Superior temporal gyrus (tissue), 1 donor: ENCODE measurements at regions not wholly inside any gene's neighbourhood (a gene's known extent, or its start where the extent isn't known, plus 50 kb on each side); places are given as distances from the start of the nearest gene placed in this dataset.

ENCODE experiments used
- DNase-seq: peaks from one replicate; pipeline ENCODE4 v3.0.0-alpha.2; 2016; ENCODE audit errors: extremely low spot score

- DNase-seq = no peak
Measured at GRCh38 chr16:26281381-26282110, 589.8 kb downstream of the HS3ST4 start.

- DNase-seq = no peak
Measured at GRCh38 chr16:26295625-26296304, 604.0 kb downstream of the HS3ST4 start.

DNA sequence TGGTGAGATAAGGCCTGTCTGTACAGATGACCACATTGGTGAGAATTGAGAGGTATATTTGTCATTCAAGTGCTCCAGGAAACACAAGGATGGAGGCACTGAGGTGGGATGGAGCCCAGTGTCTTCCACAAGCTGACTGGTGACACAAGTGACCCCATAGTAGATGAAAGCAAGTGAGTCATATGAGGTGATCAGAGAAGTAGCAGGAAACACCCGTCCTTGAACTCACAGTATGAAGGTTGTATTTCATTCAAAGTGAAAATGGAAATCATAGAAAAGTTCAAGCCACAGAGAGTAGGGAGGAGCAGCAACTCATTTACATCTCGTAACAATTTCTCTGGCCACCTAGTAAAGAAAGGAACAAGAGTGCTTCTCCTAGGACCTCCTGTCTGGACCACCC, 609.8 kb downstream of the HS3ST4 start:
- DNase-seq = no peak

DNA sequence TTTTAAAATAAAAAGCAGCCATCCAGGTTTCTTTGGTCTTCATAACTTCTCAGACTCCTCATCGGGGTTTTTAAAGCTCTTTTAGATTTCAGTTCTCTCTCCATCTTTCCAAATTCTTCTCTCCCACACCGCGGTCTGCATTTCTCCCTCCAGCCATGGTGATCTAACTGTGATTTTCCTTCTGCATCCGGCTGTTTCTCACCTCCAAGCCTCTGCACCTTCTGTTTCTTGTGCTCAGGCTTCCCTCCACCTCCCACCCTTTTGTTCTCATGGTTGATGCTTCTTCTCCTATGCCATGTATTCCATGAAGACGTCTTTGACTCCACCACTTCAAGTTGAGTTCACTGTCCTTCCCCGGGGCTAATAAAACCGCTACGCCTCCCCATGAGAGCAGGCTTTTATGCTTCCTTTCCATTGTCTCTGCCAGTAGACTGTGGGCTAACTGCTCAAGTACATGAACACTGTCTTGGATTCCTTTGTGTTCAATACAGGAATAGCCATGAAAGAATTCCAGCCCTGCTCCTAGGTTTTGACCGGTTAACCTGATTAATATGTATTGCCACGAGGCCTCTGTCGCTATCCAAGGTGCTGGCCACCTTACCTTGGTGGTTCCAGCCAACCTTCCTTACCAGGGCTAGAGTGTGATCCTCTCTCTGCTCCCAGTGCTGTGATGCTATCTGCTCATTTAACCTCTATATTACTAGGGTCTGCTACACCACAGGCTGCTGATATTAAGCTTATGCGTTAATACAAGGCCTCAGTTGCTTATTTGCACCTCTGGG, 625.1 kb downstream of the HS3ST4 start:
- DNase-seq = peak; percentile 54

- peak; percentile 42 for DNase-seq
Measured at GRCh38 chr16:26317885-26318284, 626.1 kb downstream of the HS3ST4 start.

- DNase-seq = no peak
Measured at GRCh38 chr16:26330654-26331053, 638.9 kb downstream of the HS3ST4 start.

DNA sequence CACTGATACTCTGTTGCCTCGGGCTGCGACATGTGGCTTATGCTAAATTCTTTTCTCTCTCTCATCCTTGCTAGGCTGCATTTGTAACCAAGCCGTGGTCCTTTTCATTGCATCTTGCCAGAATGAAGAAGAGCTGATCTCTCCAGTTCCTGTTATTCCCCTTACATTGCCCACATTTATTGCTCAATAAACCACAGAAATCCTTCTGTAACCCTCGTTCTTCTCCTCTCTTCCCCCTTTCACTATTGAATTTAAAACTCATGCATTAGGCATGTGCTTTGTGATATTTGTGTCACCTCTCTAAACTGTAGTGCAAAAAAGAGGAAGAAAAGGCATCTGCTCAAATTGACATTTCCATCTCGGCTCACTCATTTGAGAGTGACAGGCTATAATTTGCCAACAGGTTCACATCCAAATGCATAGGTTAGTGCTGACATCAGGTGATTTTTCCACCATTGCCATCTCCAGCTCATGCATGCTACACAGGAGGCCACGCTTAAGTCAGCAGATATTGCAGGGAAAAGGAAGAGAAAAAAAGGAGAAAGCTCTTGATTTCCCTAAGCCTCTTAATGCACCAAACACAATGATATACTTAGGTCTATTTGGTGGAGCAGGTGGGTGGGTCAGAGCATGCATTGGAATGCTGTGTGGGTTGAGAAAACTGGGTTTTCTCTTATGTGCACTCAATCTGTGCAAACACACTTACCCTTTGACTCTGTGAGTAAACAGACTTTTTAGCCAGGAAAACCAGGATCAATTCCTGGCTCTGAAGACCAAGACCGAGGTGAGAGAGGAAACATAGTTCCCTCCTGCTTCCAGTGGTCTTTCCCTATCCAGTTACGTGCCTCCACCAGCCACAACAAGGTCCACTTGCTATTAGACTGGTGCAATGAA, 642.7 kb downstream of the HS3ST4 start:
- peak; percentile 51 for DNase-seq

- DNase-seq = no peak
Measured at GRCh38 chr16:26335236-26335853, 643.6 kb downstream of the HS3ST4 start.

GRCh38 chr16:26342621-26343020, 650.9 kb downstream of the HS3ST4 start:
- no peak for DNase-seq

GRCh38 chr16:26344240-26344776, 652.5 kb downstream of the HS3ST4 start:
- DNase-seq = no peak

GRCh38 chr16:26344976-26345375, 653.2 kb downstream of the HS3ST4 start:
- DNase-seq = peak; percentile 23

DNA sequence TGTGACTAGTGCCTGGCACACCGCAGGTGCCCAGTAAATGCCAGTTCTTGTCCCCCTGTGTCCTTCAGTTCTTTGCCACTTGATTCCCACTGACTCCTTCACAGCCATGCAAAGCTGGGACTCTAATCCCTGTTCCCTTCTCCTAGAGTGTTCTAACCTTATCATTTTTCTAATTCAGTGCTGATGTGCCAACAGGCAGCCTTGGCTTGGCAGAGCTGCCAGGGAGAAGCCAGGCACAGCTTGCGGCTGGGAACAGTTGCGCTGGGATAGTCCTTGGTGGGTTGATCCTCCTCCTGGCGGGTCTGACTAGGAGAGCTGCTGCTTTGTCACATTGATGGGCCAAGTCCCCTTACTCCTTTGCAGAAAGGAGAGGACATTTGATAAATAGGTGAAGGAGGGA, 654.2 kb downstream of the HS3ST4 start:
- no peak for DNase-seq

DNA sequence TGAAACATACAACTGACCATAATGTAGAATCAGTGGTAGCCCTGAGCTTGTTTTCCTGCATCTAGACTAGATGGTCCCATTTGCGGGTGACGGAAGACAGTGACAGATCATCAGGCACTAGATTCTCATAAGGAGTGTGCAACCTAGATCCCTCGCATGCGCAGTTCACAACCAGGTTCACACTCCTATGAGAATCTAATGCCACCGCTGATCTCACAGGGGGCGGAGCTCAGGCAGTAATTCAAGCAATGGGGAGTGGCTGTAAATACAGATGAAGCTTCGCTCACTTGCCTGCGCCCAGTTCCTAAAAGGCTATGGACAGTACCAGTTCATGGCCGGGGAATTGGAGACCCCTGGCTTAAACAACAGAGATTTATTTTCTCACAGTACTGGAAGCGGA, 656.3 kb downstream of the HS3ST4 start:
- DNase-seq = no peak

DNA sequence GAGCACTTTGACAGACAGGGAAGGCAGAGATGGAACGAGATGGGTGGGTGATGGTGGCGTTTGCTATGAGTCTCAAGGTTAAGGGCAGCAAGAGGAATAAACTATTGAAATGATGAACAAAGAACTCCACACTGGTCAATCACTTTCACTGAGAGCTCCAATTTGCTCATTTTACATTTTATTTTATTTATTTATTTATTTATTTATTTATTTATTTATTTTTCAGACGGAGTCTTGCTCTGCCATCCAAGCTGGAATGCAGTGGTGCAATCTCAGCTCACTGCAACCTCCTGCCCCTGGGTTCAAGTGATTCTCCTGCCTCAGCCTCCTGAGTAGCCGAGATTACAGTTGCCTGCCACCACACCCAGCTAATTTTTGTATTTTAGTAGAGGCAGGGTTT, 669.1 kb downstream of the HS3ST4 start:
- DNase-seq = no peak

DNA sequence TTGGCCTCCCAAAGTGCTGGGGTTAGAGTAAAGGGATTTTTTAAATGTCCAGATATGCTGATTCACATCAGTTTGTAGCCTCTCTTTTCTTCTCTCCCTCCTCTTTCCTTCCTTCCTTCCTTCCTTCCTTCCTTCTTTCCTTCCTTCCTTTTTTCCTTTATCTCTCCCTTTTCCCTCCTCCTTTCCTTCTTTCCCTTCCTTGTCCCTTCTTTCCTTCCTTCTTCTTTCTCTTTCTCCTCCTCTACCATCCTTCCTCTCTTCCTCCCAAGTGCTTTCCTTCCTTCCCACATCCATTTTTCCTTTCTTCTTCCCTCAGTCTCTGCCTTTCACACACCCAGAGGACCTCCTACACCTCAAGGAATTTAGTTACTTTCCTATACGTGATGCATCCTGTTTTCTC, 671.8 kb downstream of the HS3ST4 start:
- DNase-seq = no peak

GRCh38 chr16:26365161-26365940, 673.6 kb downstream of the HS3ST4 start:
- peak; percentile 22 for DNase-seq

- DNase-seq = no peak
Measured at GRCh38 chr16:26371349-26371869, 679.6 kb downstream of the HS3ST4 start.

- DNase-seq = no peak
Measured at GRCh38 chr16:26374279-26374925, 682.6 kb downstream of the HS3ST4 start.

DNA sequence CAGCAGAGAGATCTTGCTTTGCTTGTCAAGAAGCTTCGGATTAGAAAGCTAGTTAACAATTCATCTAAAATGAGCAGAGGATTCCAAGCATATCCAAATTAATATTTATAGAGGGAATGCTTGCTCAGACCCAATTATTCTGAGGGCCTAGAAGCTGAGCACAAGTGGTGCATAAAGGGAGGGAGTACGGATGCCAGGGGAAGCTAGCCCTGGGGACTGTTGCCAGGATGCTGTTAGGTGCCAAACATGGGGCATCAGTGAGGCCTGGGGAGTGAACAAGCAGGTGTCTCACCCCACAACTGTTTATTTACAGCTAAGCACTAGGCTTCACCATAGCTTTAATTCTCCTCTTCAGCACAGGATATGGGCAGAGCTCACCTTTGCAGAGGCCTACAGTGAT, 684.1 kb upstream of the C16orf82 start:
- no peak for DNase-seq
